Upper lobe of right lung (tissue), 1 donor: ENCODE measurements at regions not wholly inside any gene's neighbourhood (a gene's known extent, or its start where the extent isn't known, plus 50 kb on each side); places are given as distances from the start of the nearest gene placed in this dataset.

Experiments used
- ATAC-seq: fragments of 200-7000 bp; cut with Tn5 transposase; one replicate; pipeline ENCODE4 v1.9.1; 2020; ENCODE audit warnings: mild to moderate bottlenecking, moderate library complexity
- DNase-seq: peaks from one replicate; pipeline ENCODE4 v3.0.0-alpha.2; 2020
- H3K27ac ChIP-seq: fragments of 200-600 bp; one replicate; pipeline ENCODE4 v1.8.0; 2022
- H3K27me3 ChIP-seq: fragments of 200-600 bp; one replicate; pipeline ENCODE4 v1.8.0; 2022; ENCODE audit warnings: mild to moderate bottlenecking
- H3K36me3 ChIP-seq: fragments of 200-600 bp; one replicate; pipeline ENCODE4 v1.8.0; 2022
- H3K4me1 ChIP-seq: fragments of 200-600 bp; one replicate; pipeline ENCODE4 v1.8.0; 2022
- H3K4me3 ChIP-seq: fragments of 200-600 bp; one replicate; pipeline ENCODE4 v1.8.0; 2022; ENCODE audit warnings: mild to moderate bottlenecking
- H3K9me3 ChIP-seq: fragments of 200-600 bp; one replicate; pipeline ENCODE4 v1.8.0; 2022
- CTCF ChIP-seq: fragments of 200-600 bp; IDR thresholded peaks from one replicate; pipeline ENCODE4 v1.8.0; 2022; ENCODE audit warnings: antibody characterized with exemption
- intact Hi-C: fragments of 100-400 bp; cut with DNase I; formaldehyde crosslinking; loops from one replicate; pipeline ENCODE4 v1.11.0; 2022
- donor health status: DM: no; HTN: yes; CAD: no; lungs with severe emphysema.

- no peaks in the 10 kb centered on the region for H3K36me3 ChIP-seq
- ATAC-seq, result no peak
These were observed 334.6 kb downstream of the FOXO1 start for GRCh38 chr13:40331802-40332201.

GRCh38 chr13:40333226-40333625 lies 333.2 kb downstream of the FOXO1 start:
- Histone ChIP-seq H3K9me3 (no peaks in the 10 kb centered on the region), H3K4me1 (no peaks in the 10 kb centered on the region), H3K27me3 (no peaks in the 10 kb centered on the region), H3K27ac (no peak overlapping the region), H3K36me3 (no peaks in the 10 kb centered on the region), H3K4me3 (no peak overlapping the region)
- TF ChIP-seq CTCF, result no peak
- ATAC-seq (no peak), DNase-seq (no peak)
- intact Hi-C loops, result no loop called here

More at GRCh38 chr13:40331802-40332201, 334.6 kb downstream of the FOXO1 start:
- Histone ChIP-seq H3K9me3 (no peaks in the 10 kb centered on the region), H3K4me1 (no peaks in the 10 kb centered on the region), H3K27me3 (no peaks in the 10 kb centered on the region), H3K4me3 (no peak overlapping the region), H3K27ac (no peak overlapping the region)
- intact Hi-C loops, result no loop called here
- no peak for DNase-seq
- no peak for TF ChIP-seq CTCF

GRCh38 chr13:40334031-40334430 lies 332.4 kb downstream of the FOXO1 start:
- no peak for TF ChIP-seq CTCF
- Histone ChIP-seq H3K4me1 (no peaks in the 10 kb centered on the region), H3K9me3 (no peaks in the 10 kb centered on the region), H3K27me3 (no peaks in the 10 kb centered on the region), H3K4me3 (no peak overlapping the region), H3K36me3 (no peaks in the 10 kb centered on the region), H3K27ac (no peak overlapping the region)
- intact Hi-C loops, result no loop called here
- DNase-seq, result no peak
- ATAC-seq, result no peak

GRCh38 chr13:40334616-40335015 lies 331.8 kb downstream of the FOXO1 start:
- Histone ChIP-seq H3K36me3 (no peaks in the 10 kb centered on the region), H3K27me3 (no peaks in the 10 kb centered on the region), H3K27ac (no peak overlapping the region), H3K4me1 (no peaks in the 10 kb centered on the region), H3K4me3 (no peak overlapping the region), H3K9me3 (no peaks in the 10 kb centered on the region)
- no peak for TF ChIP-seq CTCF
- ATAC-seq, result no peak
- intact Hi-C loops, result no loop called here
- DNase-seq, result no peak

- no peak for DNase-seq
- H3K27ac ChIP-seq, result no peak overlapping the region
These were observed 329.9 kb downstream of the FOXO1 start for GRCh38 chr13:40336228-40337221.

More at GRCh38 chr13:40336228-40337221, 329.9 kb downstream of the FOXO1 start:
- Histone ChIP-seq H3K27me3 (no peaks in the 10 kb centered on the region), H3K36me3 (no peaks in the 10 kb centered on the region), H3K9me3 (no peaks in the 10 kb centered on the region), H3K4me1 (no peaks in the 10 kb centered on the region), H3K4me3 (no peak overlapping the region)
- no peak for TF ChIP-seq CTCF
- intact Hi-C loops, result no loop called here
- no peak for ATAC-seq
